Brain microvascular endothelial cell (primary cell): ENCODE measurements at regions not wholly inside any gene's neighbourhood (a gene's known extent, or its start where the extent isn't known, plus 50 kb on each side); places are given as distances from the start of the nearest gene placed in this dataset.

Source experiments
- DNase-seq: peaks from one replicate; pipeline ENCODE4 v3.0.0-alpha.2; 2020
- H3K27ac ChIP-seq: fragments of 250-450 bp; sonication (Bioruptor Pico); 2 replicates; pipeline ENCODE4 v1.5.1; 2020; ENCODE audit warnings: mild to moderate bottlenecking, moderate library complexity
- H3K27me3 ChIP-seq: fragments of 250-450 bp; sonication (Bioruptor Pico); replicated peaks from 2 replicates; pipeline ENCODE4 v1.5.1; 2020; ENCODE audit warnings: mild to moderate bottlenecking
- H3K36me3 ChIP-seq: fragments of 250-450 bp; sonication (Bioruptor Pico); replicated peaks from 2 replicates; pipeline ENCODE4 v1.5.1; 2020; ENCODE audit warnings: mild to moderate bottlenecking
- H3K4me3 ChIP-seq: 2 replicates; pipeline ENCODE4 v1.5.1; 2011; ENCODE audit warnings: low read depth, mild to moderate bottlenecking, control low read depth, low read length, moderate library complexity
- CTCF ChIP-seq: IDR thresholded peaks from 2 replicates; pipeline ENCODE4 v1.5.1; 2011; ENCODE audit warnings: low read depth, mild to moderate bottlenecking, moderate library complexity, low read length, control low read depth, inconsistent platforms; ENCODE audit errors: missing control alignments
- in situ Hi-C: cut with HindIII; loops from 2 replicates; pipeline ENCODE4 v1.10.0; 2017; ENCODE audit warnings: low sequenced_read_pairs, low pct_ligation_motif_present

DNA sequence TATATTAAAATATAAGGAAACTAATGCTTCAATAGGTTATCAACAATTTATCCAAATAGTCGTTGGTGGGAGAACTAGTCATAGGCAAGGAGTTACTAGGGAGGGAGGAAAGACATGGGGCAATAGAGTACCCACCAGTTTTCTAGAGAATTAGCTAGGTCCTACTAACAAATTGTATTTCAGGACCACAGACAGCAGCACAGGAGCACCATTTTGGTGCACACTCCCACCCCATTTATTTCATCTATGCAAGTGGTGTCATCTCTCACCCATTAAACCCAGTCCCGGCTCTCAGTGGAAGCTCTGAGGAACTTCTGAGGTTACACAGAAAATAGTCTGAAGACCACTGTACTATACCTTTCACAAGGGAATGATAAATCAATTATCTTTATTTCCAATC, 89.0 kb upstream of the BCAR3 start:
- no peak for TF ChIP-seq CTCF
- Histone ChIP-seq H3K36me3 (no peaks in the 10 kb centered on the region), H3K4me3 (no peak overlapping the region), H3K27me3 (no peaks in the 10 kb centered on the region), H3K27ac (no peak overlapping the region)
- in situ Hi-C loops: no loop called here
- no peak for DNase-seq

DNA sequence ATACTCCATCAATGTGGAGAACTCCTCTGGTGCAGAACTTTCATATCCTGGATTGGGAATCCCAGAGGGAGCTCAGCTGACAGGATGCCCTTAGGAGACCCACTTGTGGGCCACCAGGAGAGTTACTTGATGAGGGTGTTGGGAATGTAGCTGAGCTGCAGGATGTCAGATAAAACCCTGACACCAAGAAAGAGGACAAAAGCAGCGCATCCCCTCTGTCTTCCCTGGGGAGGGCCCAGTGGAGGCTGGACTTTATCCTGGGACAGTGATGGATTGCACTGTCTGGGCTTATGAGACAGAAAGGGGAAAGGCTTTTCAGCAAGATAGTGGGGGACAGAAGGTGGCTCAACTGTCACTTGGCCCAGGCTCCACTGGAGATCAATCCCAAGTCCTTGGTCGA, 88.1 kb upstream of the BCAR3 start:
- Histone ChIP-seq H3K27me3 (no peaks in the 10 kb centered on the region), H3K27ac (no peak overlapping the region), H3K4me3 (no peak overlapping the region), H3K36me3 (no peaks in the 10 kb centered on the region)
- no peak for DNase-seq
- no peak for TF ChIP-seq CTCF
- in situ Hi-C loops: no loop called here

- no peak for TF ChIP-seq CTCF
- no peaks in the 10 kb centered on the region for H3K27me3 ChIP-seq
- no peak overlapping the region for H3K4me3 ChIP-seq
- no peak for DNase-seq
- in situ Hi-C loops: no loop called here
- H3K36me3 ChIP-seq: no peaks in the 10 kb centered on the region
- H3K27ac ChIP-seq: no peak overlapping the region
These were observed 86.8 kb upstream of the BCAR3 start for GRCh38 chr1:93768380-93768863.

- Histone ChIP-seq H3K4me3 (no peak overlapping the region), H3K27me3 (no peaks in the 10 kb centered on the region), H3K27ac (no peak overlapping the region), H3K36me3 (no peaks in the 10 kb centered on the region)
- in situ Hi-C loops: no loop called here
- no peak for TF ChIP-seq CTCF
- no peak for DNase-seq
These were observed 84.8 kb upstream of the BCAR3 start for GRCh38 chr1:93766451-93766850.

DNA sequence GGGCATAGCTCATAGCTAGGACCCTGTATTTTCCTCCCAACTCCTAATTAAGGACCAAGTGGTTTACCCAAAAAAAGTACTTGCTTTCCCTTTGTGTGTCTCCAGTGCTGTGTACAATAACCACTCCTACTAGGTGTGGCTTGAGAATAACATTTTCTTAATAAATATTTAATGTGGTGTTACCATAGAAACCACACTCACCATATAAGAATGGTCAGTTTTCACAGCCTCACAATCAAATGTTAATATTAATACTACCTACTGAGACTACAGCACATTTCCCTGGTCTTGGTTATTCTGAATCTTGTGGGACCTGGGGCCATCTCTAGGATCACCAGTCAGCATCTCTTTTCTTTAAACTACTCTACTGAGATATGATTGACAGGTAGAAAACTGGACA, 83.5 kb upstream of the BCAR3 start:
- in situ Hi-C loops: no loop called here
- Histone ChIP-seq H3K36me3 (no peaks in the 10 kb centered on the region), H3K27me3 (no peaks in the 10 kb centered on the region), H3K27ac (no peak overlapping the region), H3K4me3 (no peak overlapping the region)
- no peak for TF ChIP-seq CTCF
- no peak for DNase-seq

GRCh38 chr1:93764366-93764750, 82.7 kb upstream of the BCAR3 start:
- Histone ChIP-seq H3K27ac (no peak overlapping the region), H3K27me3 (no peaks in the 10 kb centered on the region), H3K4me3 (no peak overlapping the region), H3K36me3 (no peaks in the 10 kb centered on the region)
- DNase-seq: no peak
- in situ Hi-C loops: no loop called here
- TF ChIP-seq CTCF: no peak
